Brain pericyte (primary cell): ENCODE measurements at regions not wholly inside any gene's neighbourhood (a gene's known extent, or its start where the extent isn't known, plus 50 kb on each side); places are given as distances from the start of the nearest gene placed in this dataset.

Experiments
- DNase-seq: peaks from one replicate; pipeline ENCODE4 v3.0.0-alpha.2; 2012; ENCODE audit warnings: low read depth, low spot score

DNA sequence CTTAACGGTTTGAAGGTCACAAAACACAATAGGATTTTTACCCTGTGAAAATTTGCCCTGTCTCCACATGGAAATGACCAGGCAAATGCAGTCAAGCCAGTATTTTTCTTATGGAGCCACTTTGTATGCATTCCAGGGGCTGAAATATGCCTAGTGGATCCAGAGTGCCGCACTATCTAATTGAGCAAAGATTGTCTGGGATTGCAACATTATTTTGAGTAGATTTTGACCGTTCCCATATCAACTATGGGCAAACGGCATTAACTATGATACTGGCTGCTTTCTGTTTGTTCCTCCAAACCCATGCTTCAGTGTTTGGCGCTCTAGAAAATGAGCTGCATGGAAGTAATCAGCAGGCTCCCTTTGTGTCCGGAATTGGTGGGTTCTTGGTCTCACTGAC is 223.0 kb downstream of the BTG1 start:
- no peak for DNase-seq

DNA sequence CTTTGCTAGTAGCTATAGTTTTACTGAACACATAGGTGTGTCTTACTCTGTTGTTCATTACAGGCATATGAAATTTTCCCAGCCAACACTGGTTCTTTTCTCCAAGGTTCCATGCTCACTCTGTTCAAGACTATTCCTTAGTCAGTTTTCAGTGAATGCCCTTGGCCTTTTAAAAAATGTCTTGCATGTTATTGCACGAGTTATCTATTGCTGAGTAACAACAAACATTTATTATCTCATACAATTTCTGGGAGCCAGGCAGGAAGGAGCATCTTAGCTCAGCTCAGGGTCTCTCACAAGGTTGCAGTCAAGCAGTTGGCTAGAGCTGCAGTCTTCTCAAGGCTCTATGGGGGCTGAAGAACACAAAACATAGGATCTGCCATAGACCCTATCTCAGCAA is 223.5 kb downstream of the BTG1 start:
- no peak for DNase-seq

DNA sequence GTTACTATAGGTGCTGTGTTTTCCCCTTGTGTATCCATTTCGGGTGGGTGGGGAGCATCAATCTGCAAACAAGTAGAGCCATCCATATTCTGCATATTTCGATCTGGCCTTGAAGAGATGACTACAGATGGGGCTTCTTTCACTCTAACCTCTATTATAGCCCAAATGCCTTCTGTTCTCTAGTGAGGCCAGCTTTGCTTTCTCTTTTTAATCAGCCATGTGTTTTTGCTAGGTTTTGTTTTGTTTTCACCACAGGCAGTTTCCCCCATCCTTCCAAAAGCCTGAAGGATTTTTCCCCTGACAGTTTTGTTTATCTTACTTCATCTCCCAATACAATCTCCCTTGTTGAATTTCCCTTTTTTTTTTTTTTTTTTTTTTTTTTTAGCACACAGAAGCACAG is 224.1 kb downstream of the BTG1 start:
- no peak for DNase-seq

DNA sequence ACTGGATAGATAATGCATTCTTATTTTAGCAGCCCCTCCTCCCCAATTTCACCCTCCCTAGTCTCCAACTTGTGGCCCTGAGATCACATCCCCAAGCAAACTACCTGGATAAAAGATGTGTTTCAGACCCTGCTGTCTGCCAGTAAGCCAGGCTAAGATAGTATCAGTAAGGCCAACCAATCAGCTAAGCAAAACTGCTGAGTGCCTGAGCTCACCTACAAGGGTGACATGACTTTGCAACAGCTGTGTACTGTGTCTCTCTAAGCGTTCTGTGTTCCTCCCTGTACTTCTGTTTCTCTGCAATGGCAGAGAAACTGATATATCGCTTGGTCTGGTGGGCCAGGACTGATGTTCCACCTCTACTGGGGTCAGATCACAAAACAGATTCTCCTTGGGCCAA is 224.9 kb downstream of the BTG1 start:
- no peak for DNase-seq

DNA sequence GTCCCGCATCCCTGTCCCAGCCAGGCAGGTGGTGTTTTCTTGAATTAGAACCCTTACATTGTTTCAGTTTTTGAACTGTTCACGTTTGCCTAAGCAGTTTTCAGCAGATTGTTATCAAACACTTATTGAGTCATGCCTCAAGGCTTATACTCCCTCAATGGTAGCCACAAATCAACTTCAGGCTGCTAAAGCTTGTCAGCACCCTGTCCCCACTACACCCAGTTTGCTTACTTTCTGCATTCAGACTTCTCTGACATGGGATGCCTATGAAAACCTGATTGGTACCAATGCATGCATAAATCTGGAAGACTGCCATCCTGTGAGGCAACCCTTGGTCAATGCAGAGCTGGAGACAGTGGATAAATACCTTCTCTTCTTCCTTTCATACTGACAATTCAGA is 225.4 kb downstream of the BTG1 start:
- no peak for DNase-seq

DNA sequence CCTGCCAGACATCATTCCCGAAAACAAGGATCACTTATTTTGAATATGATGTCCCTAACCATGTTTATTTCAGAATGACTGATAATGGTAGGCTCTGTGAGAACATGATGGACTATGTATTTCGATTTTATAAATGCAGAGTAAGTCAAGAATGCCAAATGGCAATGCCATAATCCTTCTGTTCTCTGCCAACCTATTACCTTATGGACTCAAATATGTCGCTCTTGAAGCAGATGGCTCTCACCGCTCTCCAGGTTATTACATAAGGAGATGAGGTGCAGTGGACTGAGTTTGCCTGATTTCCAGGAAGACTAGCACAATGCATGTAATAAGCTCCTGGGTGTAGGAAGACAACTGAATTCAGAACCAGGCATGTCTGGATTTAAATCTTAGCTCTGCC is 227.2 kb downstream of the BTG1 start:
- DNase-seq = no peak

DNA sequence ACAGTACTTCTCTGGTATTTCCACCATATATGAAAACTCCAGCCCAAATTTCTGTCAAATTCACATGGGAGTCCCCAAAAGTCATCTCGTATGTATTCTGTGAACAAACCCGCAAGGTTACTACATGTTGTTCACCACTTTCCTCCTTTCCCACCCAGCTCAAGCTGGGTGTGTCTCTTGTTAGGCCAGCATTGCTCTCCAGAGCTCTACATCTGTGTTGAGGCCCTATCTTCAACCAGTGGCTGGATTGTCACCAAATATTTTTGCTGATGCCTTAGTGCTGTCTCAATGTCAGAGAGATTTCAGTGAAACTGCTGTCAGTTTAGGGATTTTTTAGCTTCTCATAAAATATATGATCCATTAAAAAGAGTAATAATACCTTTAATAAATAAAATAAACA is 230.9 kb downstream of the BTG1 start:
- DNase-seq = no peak

DNA sequence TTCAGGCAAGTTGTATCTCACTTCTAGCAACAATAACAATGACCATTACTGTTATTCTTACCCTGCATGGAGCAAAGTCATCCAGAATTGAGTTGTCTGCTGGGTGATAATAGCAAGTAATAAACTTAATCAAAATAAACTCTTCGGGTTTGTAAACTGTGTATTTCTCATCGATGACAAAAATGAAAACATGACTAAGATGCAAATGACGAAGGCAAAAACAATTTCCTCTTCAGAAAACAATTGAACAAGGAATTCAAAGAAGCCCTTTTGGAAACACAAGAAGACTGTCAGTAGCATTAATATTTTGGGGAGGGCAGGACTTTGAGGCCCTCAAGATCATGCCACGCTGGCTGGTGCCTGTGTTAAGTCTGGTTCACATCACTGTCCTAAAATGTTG is 232.0 kb downstream of the BTG1 start:
- no peak for DNase-seq

DNA sequence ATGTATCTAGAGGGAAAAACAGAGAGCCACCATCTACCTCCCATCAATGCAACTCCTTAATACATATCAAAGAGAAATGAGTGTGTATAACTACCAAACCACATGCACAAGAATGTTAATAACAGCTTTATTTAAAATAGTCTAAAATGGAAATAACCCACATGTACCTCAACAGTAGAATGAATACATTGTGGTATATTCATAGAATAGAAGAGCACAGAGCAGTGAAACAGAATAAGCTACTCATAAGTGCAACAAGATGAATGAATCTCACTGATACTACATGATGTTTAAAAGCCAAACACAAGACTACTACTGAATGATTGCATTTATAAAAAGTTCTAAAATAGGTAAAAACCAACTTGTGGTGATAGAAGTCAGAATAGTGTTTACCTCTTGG is 232.5 kb downstream of the BTG1 start:
- no peak for DNase-seq

DNA sequence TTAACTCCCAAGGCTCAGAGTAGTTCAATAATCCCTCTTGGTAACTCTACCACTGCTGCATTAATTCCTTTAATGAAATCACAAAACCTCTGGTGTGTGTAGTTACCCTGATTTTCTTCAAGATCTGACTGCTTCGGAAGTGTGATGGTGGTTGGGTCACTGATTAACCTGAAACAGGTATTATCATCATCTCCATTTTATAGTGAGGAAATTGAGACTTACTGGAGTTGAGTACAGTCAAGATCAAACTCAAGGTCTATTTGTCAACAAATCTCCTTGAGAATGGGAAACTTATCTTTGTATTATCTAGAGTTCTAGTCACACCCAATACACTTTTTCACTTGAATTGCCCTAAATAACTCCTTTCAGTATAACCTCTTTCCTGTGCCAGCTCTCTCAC is 233.5 kb downstream of the BTG1 start:
- DNase-seq = no peak

DNA sequence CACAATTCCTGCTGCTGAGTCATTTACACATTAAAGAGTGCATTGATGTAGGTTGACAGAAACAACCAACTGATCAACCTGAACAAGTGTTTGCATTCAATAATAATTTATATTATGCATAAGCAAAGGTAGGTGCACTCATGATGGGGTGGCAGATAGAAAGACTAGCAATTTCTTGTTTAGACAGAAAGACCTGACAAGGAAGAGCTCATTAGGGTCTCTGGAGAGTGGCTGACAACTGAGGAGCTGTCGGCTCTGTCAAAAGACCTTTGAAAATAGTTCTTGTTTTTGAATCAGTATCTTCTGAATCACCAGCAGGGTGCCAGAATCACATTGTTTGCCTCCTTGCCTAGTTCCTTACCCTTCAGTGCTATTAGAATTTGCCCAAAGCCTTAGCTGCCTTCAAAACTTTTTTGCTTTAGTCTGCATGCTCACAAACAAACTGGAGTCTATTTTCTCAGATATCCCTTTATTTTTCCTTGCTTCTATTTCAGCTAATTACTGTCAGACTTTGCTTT is 234.7 kb downstream of the BTG1 start:
- DNase-seq = no peak

DNA sequence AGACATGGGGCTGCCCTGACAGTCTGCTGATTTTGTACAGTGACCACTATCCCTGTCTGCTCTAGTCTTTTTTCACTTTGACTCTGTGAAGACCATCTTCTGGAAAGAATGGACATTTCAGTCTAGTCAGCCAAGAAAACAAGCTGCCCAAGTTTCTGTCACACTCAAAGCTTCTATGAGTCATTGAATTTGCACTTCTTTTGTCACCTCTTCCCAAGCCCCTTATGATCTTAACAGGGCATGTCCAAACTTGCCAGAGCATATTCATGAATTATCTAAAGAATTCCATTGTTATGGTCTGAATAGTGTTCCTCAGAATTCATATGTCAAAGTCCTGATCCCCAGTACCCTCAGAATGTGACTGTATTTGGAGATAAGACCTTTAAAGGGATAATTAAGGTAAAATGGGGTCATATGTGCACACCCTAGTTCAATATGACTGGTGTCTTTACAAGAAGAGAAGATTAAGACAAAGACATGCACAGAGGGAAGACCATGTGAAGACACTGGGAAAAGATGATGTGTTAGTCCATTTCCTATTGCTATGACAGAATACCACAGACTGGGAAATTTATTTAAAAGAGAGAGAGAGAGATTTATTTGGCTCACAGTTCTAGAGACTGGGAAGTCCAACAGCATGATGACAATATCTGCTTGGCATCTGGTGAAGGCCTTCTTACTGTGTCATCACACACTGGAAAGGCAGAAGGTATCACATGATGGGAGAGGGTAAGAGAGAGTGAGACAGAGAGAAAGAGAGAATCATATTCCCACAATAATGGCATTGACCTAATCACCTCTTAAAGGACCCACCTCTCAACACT is 242.6 kb downstream of the BTG1 start:
- DNase-seq = no peak

DNA sequence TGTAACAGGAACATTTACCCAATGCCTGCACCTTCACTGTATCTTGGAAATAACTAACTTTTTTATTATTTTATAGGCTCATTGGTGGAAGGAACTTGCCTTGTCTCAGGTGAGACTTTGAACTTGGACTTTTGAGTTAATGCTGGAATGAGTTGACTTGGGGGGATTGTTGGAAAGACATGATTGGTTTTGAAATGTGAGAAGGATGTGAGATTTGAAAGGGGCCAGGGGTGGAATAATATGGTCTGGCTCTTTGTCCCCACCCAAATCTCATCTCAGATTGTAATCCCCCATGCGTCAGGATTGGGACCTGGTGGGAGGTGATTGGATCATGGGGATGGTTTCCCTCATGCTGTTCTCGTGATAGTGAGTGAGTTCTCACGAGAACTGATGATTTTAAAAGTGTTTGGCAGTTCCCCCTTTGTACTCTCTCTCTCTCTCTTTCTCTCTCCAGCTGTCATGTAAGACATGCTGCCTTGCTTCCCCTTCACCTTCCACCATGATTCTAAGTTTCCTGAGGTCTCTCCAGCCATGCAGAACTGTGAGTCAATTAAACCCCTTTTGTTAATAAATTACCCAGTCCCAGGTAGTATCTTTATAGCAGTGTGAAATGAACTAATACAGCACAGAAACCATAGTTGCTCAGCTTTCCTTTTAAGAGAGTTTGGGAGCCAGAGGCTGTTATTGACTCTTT is 244.1 kb downstream of the BTG1 start:
- DNase-seq = no peak

DNA sequence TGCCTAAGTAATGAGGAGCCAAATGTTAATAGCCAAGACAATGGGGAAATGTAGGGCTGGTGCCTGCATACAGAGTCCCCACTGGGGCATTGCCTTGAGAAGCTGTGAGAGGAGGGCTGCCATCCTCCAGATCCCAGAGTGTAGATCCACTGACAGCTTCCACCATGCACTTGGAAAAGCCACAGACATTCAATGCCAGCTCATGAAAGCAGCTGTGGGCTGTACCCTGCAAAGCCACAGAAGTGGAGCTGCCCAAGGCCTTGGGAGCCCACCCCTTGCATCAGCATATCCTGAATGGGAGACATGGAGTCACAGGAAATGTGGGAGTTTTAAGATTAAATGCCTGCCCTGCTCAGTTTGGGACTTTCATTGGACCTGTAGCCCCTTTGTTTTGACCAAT is 244.7 kb downstream of the BTG1 start:
- DNase-seq = no peak

DNA sequence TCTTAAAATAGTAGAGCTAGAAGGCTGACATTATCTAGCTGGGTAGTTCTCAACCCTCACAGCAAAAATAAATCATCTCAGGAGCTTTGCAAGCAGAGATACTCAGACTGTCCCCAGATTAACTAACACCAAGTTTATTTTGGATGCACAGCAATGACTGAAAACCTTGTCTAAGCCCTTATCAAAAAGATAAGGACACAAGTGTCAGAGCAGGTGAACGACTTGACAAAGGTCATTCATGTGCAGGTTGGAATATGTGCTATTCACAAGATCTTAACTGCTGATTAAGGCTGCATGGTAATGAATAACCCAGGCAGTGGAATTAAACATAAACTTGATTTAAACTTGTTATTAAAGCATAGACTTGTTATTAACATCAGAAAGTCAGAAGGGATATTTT is 246.6 kb downstream of the BTG1 start:
- no peak for DNase-seq

DNA sequence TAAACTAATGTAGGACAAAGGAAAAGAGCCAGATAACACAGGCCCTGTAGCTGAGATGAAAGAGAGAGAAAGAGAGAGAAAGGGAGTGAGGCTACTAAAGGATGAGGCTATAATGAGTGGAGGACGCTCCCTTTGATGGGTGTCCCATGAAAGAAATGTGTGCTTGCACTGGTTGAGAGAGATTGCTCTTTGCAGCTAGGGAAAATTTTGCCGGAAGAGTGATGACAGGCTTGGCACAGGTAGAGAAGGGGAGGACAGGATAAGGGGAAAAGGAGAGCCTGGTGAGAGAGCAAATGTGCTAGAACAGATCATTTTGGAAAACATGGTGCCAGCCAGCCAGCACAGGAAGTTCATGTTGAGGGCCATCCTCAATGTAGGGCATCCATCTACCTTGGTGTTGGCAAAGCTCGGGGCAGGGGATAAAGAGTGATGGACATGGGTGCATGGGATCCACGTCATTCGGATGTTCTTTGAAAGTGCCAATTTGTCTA is 248.6 kb downstream of the BTG1 start:
- no peak for DNase-seq

DNA sequence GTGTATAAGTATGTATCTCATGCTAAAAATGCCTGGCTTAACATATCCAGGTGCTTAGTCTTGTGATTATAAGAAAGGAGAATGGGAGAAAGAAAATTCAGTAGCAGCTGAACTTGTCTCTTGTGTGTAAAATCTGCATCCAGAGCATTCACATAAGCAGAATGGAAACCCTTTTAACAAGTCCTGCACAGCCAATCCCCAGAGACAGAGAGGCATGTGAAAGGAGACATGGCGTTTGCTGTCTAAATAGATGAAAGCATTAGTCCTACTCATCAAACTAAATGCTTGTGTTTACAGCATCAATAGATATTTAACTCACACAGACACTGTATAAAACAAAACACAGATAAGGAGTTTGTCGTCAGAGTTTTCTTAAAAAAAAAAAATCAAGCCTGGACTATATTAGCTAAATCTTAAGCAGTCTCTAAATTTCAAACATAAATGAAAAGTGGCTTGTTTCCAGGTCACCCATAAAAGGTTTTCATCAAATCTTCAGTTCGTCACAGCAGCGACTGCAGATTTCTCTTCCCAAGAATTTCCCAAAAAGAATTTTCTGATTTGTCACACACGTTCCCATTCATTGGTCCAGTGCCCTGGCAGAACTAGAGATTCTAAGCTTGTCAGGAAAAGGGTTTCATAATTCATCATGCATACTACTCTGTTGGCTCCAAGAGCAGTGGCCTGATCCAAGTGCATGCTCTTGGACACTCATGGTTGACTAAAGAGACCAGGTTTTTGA is 249.2 kb downstream of the BTG1 start:
- no peak for DNase-seq

DNA sequence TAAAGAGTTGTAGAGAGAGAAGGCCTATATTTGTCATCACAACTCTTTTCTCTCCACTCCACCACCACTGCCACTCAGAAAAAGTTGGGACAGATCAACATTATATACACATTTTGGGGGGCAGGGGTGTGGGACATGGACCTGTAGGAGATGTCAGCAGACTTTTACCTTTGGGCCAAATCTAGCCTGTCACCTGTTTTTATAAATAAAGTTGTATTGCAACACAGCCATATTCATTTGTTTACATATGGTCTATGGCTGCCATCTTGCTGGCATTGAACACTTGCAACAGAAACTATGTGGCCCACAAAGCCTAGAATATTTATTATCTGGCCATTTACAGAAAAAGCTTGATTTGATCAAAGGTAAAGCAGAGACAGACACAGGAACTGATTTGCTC is 250.7 kb downstream of the BTG1 start:
- DNase-seq = no peak

DNA sequence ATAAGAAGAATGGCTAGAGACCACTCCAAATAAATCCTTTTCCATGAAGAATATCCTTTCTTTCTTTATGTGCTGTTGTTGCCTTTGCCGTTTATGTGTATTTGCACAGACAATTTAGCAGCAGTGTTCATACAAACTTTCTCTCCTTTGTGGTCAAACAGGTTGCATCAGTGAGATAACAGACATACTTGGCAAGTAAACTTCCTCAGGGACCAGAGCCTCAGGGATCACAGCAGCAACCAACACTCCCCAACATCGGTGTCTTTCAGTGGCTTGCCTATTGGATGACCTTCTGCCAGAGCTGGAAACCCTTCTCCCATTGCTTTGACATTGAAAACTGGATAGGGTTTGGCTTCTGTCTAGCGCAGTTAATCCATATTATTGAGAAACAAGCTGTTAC is 252.2 kb downstream of the BTG1 start:
- no peak for DNase-seq

DNA sequence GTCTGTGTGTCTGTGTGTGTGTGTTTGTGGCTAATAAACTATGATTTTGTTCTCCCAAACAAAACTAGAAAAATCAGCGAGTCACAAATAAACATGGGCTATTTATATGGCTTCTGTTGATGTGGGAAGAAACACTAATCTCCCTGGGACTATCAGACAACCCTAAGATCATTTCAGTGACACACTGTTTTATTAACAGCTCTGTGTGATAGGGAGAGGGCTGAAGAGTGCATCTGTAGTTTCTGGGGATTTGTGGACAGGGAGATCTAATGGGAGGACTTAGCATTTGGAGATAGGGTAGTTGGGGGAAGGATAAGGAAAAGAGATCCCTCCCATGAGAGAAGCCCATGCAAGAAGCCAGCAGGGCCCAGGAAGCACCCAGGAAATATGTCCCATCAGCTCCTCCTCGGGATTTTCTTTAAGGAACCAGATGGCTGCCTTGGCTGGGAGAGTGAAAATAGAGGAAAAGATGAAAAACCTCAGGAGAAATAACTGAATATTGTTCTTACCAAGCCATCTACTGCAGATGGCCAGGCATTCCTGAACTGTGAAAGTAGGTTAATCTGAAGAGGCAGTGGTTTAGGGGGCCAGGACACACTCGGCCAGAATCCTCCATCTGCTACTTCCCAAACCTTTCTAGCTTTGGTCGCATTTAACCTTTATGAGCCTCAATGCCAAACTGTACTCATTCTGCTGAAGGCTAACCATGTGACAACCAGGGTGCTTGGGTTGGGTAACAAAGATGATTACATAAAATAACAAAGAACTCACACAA is 253.4 kb downstream of the BTG1 start:
- DNase-seq = no peak

DNA sequence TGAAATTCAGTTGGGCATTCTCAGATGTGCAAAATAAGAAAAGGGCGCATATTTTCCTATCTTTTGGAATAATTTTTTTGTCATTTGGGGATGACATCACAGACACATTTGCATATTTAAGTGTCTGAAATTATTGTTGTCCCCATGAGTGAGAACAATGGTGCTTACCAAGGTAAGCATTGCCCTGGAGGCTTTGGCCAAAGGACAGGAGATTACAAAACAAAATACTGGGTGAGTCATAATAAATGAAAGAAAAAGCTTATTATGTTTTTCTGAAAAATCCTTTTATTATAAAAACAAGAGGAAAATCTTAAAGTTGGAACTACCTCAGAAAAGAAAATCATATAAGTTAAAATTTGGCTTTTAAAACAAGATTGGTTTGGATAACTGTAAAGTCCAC is 254.9 kb downstream of the BTG1 start:
- no peak for DNase-seq

DNA sequence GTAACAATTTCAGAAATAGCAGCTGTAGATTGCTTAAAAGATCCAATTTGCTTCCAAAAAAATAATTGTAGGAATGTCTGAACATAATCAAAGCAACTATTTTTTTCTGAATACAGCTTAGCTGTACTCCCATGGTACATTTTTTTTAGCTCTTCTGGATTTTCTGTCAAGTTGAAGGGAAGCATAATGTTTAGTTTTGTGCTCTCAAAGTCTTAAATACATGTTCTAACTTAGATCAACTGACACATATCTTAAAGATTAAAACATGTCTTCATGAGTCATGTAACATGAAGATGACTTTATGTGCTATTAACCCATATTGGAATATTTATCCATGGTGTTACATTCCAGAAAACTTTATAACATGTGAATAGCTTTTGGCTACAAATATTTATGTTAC is 255.7 kb downstream of the BTG1 start:
- DNase-seq = no peak
